ENCODE measurements at regions not wholly inside any gene's neighbourhood (a gene's known extent, or its start where the extent isn't known, plus 50 kb on each side); places are given as distances from the start of the nearest gene placed in this dataset.

- TF ChIP-seq POLR2A (IDR thresholded peaks at IDR 0.05; ENCODE audit: low read depth, low read length), result no peak
- no peak for TF ChIP-seq TAF1 (IDR thresholded peaks at IDR 0.05; ENCODE audit: low read depth, low read length)
- no peak for TF ChIP-seq POLR2AphosphoS5 (IDR thresholded peaks at IDR 0.05; ENCODE audit: low read depth, low read length)
Measured at GRCh38 chr18:47582093-47582492, 330.6 kb upstream of the SKOR2 start.

Measured in GM12891 (cell line).